ENCODE measurements at regions not wholly inside any gene's neighbourhood (a gene's known extent, or its start where the extent isn't known, plus 50 kb on each side); places are given as distances from the start of the nearest gene placed in this dataset.

- DNase-seq (ENCODE audit: low read depth), result no peak
Measured at GRCh38 chr6:163843218-163843617, 428.7 kb downstream of the QKI start.

GRCh38 chr6:163842467-163842866 is 427.9 kb downstream of the QKI start:
- no peak for DNase-seq (ENCODE audit: low read depth)

DNA sequence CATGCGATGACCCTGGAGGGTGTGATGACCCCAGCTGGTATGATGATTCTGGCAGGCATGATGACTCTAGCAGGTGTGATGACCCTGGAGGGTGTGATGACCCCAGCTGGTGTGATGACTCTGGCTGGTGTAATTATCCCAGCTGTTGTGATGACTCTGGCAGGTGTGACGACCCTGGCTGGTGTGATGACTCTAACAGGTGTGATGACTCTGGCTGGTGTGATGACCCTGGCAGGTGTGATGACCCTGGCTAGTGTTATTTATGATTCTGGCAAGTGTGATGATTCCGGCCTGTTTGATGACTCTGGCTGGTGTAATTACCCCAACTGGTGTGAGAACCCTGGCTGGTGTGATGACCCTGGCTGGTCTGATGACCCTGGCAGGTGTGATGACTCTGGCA is 427.2 kb downstream of the QKI start:
- DNase-seq (ENCODE audit: low read depth), result peak; percentile 1

DNA sequence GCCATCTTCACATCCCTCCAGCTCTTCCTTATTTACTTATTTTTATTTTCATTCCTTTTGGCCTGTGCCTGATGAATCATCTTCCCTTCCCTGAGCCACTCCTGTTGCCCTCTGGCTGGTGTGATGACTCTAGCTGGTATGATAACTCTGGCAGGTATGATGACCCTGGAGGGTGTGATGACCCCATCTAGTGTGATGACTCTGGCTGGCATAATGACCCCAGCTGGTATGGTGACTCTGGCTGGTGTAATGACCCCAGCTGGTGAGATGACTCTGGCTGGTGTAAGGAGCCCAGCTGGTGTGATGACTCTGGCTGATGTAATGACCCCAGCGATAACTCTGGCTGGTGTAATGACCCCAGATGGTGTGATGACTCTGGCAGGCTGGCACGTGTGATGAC is 426.8 kb downstream of the QKI start:
- peak; percentile 2 for DNase-seq (ENCODE audit: low read depth)

GRCh38 chr6:163840880-163841279 is 426.4 kb downstream of the QKI start:
- DNase-seq (ENCODE audit: low read depth), result no peak

DNA sequence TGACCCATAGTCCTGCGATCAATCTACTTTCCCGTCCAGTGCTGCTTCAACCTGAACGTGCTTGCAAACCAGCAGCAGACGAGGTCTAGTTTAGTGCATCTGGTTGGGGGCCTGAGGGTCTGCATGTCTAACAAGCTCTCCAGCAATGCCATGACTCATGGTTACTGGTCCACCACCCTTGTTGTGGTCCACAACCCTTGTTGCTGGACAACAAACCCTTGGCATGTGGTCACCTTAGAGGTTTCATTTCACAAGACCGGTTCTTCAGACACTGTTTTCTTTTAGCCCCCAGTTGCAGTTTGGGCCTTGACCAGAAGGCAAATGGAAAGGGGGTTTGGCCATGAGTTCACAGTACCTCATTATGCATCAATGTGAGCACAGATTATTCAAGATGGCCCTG is 424.8 kb downstream of the QKI start:
- no peak for DNase-seq (ENCODE audit: low read depth)

DNA sequence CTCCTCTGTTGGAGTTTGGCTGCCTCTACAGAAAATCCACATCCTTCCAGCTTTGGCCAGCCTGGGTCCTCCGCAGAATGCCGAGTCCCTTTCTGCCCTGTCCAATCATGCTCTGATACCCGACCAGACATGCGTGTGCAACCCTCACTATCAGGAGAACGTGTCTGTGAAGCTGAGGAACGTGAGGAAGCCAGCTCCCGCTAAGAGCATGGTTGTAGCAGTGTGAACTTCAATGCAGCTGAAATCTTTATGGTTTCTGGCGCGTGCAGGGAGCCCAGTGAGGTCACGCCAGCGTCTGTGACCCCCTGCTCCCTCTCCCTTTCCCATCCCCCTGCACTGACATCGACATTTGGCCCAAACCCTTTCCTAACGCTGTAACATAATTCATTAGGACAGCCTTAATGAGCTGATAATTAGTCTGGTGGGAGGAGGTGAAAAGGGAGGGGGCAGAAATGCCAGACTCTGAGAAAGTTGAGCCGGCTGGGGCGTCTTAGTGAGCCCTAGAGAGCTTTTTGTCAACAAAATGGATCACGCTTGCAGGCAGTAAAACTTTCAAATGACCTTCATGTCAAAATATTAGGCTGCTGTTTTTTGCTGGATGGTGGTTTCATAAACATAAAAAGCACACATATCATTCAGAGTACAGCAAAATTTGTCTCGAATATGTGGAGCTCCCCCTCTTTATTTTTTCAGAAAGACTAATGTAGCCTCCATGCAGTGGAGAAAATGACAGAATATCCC is 423.3 kb downstream of the QKI start:
- DNase-seq (ENCODE audit: low read depth), result no peak

DNA sequence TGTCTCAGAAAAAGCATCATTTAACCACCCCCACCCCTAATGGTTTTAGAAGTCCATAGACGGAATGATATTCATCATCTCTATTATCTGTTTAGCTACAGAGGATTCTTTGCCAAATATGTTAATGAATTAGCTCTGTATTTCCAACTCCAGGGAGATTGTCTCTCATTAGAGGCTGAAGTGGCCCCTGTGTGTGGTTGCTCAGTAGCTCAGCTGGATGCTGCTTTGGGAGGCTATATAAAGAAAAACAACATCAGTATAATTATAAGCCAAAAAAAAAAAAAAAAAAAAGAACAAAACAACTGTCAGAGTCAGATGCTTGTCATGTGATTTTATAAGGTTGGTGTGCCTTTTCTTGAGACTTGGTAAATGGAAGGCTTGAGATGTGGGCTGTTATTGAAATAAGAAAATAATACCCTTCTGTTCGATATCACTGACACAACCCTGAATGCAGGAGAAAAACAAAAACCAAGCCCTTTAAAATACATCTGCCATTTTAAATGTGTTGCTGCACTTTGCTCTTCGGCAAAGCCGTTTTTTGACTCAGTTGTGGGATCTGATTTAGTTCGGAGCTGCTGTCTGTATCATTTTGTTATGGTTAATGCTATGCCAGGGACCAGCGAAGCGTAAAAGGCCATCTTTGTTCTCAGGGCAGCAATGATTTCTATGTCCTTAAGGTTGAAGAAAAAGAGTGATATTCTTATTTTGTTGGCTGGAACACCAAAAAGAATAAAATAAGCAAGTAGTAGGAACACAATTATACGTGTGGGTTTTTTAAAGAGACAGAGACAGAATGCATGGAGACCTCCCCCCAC is 422.6 kb downstream of the QKI start:
- no peak for DNase-seq (ENCODE audit: low read depth)

DNA sequence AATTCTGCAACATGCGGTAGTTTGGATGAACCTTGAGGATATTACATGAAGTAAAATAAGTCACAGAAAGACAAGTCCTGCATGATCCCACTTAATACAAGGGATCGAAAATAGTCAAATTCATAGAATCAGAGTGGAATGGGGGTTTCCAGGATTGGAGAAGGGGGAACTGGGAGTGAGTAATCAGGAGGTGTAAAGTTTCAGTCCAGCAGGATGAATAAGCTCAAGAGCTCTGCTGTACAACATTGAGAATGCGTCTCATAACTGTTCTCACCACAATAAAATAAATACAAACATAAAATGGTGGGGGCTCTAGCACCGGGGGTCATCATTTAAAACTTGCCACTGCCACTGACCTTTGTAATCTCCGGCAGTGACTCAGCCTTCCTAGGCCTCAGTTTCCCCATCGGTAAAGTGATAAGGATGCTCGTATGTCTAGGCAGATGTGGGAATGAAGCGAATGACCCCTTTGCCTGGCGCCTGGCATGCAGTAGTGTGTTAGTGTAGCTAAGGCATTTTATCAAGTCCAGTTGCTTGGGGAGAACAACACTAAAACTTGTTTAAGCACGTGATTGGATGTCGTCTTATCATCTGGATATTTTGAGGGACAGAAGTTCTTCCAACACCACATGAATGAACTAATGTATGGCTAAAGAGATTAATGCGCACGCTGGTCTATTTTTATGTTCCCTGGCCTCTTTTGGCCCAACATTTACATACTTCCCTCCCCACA is 421.1 kb downstream of the QKI start:
- DNase-seq (ENCODE audit: low read depth), result no peak

- no peak for DNase-seq (ENCODE audit: low read depth)
Measured at GRCh38 chr6:163834226-163834970, 419.9 kb downstream of the QKI start.

DNA sequence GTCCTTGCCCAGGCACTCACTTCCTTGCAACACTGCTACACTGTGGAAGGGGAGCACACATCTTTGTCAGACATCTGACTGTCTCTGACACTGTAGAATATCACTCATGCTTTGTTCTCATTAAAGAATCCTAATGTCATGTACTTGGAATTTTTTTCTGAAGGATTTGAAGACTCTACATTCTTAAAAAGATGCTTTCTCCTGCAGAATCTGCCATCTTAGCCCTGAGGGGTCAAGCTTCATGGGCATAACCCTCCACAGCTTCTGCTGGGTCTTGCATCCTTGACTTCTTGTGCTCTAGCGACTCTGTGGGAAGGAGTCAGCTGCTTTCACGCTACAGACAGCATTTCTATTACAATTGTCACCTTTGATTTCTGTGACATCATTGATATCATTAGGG is 417.2 kb downstream of the QKI start:
- DNase-seq (ENCODE audit: low read depth), result no peak

DNA sequence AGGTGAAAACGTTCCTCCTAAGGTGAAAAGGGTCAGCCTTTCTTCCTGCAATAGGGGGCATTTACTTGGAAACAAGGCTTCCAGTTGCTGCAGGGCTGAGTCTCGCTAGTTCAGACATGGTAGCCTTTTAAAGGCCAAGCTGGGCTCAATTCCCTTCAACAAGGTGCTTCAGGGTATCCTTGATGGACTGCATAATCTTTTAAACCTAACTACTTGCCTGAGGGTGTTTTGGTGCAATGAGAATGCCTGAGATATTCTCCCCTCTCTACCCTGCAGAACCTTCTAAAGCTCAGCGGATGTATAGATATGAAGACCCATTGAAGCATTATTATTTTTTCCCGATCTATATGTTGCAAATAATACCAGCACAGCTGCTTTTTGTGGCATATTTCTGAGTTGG is 416.1 kb downstream of the QKI start:
- DNase-seq (ENCODE audit: low read depth), result no peak

DNA sequence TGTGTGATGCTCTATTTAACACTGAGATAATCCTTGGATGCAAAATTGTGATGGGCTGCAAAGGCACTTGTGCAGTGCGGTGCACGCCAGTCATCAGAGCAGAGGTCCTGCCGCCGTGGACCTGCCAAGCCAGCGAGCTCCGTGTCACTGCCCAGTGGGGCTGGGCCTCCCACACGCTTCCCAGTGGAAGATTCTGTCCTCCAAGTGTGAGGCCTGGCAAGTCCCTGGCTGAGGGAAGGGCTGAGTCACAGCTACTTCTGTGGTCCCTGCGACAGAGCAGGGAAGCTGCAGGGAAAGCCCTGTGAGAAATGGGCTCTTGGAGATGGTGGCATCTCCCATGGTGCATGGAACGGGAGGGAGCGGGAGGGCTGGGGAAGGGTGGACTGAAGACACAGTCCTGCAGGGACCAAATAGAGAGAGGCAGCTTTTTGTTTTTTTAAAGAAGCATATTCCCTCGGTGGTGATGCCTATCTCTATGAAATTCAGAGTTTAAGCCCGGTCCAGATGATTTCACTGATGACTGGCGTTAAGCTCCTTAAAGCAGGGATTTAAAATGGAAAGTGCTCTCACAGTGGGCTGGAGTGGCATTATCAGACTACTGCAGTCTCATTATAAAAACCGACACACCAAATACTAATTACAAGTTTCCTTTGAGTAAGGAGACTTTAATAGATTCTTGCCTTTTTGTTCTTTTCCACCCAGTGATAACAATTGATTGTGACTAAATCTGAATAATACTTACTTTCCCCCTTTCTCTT is 413.7 kb downstream of the QKI start:
- DNase-seq (ENCODE audit: low read depth), result no peak

GRCh38 chr6:163827143-163827542 is 412.6 kb downstream of the QKI start:
- no peak for DNase-seq (ENCODE audit: low read depth)

DNA sequence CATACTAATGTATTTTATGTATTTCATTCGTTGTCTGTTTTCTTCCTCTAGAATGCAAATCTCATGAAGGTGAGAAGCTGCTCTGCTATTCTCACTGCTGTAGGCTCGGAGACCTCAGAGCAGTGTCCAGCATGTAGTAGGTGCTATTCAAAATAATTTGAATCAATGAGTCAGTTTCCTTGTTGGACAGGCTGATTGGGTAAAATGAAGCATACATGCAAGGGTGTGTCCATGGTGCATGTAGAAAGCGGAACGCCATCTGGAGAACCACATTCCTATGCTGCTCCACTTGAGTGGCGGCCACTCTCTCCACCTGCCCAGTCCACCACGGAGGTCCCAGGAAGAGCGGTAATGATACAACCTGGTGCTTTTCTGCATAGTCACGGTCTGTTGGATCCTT is 412.1 kb downstream of the QKI start:
- no peak for DNase-seq (ENCODE audit: low read depth)

- DNase-seq (ENCODE audit: low read depth), result peak; percentile 85
Measured at GRCh38 chr6:163825033-163825432, 410.5 kb downstream of the QKI start.

DNA sequence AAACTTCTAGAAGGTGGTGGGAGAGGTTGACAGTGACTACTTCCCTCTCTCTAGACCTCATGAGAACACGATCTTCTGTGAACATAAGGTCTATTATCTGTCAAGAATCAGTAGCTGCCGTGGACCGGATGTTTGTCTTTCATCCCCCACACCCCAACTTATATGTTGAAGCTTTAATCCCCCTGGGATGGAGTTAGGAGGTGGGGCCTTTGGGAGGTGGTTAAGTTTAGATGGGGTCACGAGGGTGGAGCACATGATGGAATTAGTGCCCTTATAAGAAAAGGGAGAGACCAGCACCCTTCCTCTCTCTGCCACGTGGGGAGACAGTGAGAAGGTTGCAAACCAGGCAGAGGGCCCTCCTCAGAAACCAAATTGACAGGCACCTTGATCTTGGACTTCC is 409.1 kb downstream of the QKI start:
- DNase-seq (ENCODE audit: low read depth), result no peak

DNA sequence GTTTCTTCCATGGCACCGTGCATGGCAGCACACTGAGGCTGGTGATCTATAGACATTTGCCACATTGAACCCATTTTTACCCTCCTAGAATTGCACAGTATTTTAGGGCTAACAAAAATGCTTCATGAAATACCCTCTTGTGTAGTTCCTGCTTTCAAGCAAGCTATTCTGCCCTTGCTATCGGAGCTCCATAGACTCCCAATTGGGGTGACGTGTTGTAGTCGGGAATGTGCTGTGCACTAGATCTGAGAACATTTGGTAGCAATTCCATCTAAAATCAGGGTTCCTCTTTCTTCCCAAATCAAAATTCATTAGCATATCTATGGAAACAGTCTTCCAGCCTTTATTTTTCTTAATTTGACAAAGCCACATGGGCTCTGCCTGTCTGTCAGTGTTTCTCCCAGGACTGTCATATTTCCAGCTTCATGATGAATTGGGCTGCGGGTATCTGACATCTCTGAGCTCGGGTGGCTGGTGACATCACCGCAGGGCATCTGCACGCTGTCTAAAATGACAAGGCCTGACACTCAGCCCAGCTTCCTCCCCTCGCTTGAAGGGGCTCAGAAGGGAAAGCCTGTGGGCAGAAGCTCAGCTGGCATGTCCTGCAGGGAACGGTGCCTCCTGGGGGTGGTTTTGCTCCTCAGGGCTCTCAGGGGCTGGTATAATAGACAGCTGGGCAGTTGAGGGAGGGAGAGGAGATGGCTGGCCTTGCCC is 406.4 kb downstream of the QKI start:
- DNase-seq (ENCODE audit: low read depth), result no peak

GRCh38 chr6:163820171-163820570 is 405.7 kb downstream of the QKI start:
- no peak for DNase-seq (ENCODE audit: low read depth)

- DNase-seq (ENCODE audit: low read depth), result no peak
Measured at GRCh38 chr6:163818719-163819118, 404.2 kb downstream of the QKI start.

Measured in LHCN-M2 (cell line).